HG03095 (cell line): ENCODE measurements at regions not wholly inside any gene's neighbourhood (a gene's known extent, or its start where the extent isn't known, plus 50 kb on each side); places are given as distances from the start of the nearest gene placed in this dataset.
"Not testable (repeated sequence)": the region's sequence is repeated elsewhere in the genome, so short reads cannot be mapped to it uniquely, and the experiment has no call there.

ENCODE experiments used
- ATAC-seq: cut with Tn5 transposase; IDR thresholded peaks from one replicate; pipeline ENCODE4 v1.9.1; 2021; ENCODE audit warnings: moderate library complexity; ENCODE audit not compliant: unreplicated experiment

GRCh38 chr9:66601472-66601871 is 299.1 kb upstream of the ZNF658 start:
- not testable (repeated sequence) for ATAC-seq

DNA sequence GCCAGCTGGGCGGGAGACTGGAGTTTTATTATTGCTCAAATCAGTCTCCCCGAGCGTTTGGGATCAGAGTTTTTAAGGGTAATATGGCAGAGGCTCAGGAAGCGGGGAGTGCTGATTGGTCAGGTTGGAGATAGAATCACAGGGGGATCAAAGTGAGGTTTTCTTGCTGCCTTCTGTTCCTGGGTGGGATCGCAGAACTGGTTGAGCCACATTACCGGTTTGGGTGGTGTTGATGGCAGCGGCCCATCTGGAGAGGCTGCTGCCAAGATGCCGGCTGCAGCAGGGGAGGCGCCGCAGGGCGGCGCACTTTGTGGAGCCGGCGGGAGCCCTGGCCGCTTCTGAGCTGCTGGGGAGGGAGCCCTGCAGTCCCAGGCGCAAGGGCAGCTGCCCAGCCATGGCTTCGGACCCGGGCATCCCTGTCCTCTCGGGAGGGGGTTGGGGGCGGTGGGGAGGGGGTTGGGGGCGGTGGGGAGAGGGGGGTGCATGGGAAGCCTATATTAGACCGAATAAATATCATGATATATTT is 268.9 kb upstream of the ZNF658 start:
- not testable (repeated sequence) for ATAC-seq

GRCh38 chr9:66647675-66648074 is 252.8 kb upstream of the ZNF658 start:
- ATAC-seq: not testable (repeated sequence)

DNA sequence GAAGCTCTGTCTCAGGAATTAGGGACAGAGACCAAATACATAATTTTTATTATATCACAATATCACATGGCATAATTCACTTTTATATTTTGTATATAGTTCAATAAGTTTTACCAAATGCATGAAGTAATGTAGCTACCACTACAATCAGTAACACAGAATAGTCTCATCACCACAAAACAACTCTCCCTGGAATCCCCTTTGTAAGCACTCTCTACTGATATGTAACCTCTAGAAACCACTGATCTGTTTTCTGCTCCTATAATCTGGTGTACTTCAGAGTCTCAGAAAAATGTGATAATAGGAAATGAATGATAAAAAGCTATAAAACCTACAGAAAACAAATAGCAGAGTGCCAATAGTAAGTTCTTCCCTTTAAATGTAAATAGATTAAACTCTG is 210.3 kb upstream of the ZNF658 start:
- not testable (repeated sequence) for ATAC-seq

- ATAC-seq: not testable (repeated sequence)
Observed at GRCh38 chr9:66695561-66696240, 204.8 kb upstream of the ZNF658 start.

- not testable (repeated sequence) for ATAC-seq
Observed at GRCh38 chr9:66697343-66698065, 203.0 kb upstream of the ZNF658 start.

GRCh38 chr9:66698066-66698455 is 202.5 kb upstream of the ZNF658 start:
- not testable (repeated sequence) for ATAC-seq

DNA sequence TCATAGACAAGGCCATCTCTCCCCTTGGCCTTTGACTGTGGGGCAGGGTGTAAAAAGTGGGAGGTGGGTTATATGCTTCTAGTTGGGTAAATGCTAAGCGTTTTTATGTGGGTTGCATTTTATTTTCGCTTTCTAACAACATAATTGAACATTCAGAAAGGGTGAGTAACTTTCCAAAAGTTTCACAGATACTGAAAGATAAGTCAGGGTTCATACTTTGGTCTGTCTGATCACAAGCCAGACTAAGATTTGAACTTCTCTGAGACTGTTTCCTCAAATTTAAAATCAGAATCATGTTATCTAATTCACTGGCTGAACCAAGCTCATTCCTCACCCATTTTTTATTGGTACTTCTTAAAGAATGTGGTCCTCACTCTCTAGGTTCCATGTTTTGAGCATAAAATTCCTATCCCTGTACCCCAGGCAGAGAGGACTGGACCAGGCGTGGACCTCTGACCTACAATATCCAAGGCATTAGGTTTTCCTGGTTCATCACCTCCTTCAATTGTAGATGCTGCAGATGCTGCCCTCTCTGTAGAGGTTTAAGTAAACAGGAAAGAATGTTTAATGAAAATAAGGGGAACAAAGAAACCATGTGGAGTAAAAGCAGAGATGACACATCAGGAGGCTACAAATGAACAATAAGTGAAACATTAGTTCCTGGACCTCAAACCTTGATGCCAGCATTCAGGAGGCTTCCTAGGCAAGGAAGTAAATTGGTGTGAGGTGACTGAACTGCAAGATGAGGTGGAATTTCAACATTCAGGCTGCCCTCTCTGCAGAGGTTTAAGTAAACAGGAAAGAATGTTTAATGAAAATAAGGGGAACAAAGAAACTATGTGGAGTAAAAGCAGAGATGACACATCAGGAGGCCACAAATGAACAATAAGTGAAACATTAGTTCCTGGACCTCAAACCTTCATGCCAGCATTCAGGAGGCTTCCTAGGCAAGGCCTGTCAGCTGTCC is 198.8 kb upstream of the ZNF658 start:
- not testable (repeated sequence) for ATAC-seq

DNA sequence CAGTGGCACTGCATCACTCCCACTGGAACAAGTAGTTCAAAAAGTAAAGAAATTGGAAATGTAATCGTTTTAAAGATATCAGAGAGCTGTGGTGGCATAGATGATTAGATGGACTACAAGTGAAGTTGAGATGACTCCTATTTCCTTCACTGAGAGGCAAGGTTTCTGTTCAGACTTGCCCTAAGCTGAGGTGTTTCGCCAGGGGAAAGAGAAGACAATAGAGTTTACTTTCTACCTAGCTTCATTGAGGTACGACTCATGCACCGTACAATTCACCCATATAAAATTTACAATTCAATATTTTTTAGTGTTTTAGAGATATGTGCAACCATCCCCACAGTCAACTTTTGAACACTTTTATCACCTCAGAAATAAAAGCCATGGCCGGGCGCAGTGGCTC is 189.0 kb upstream of the ZNF658 start:
- ATAC-seq: not testable (repeated sequence)

DNA sequence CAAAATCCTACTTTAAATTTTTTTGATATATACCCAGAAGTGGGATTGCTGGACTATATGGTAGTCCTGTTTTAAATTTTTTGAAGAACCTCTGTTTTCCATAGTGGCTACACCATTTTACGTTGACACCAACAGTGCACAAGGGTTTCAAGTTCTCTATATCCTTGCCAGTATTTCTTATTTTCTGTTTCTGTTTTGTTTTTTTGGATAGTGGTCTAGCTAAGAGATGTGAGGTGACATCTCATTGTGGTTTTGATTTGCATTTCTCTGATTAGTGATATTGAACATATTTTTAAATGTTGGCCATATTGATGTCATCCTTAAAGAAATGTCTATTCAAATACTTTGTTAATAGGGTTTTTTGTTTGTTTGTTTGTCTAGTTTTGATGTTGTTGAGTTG is 187.7 kb upstream of the ZNF658 start:
- peak; percentile 45 for ATAC-seq

- ATAC-seq: not testable (repeated sequence)
Observed at GRCh38 chr9:66713552-66713951, 187.0 kb upstream of the ZNF658 start.

DNA sequence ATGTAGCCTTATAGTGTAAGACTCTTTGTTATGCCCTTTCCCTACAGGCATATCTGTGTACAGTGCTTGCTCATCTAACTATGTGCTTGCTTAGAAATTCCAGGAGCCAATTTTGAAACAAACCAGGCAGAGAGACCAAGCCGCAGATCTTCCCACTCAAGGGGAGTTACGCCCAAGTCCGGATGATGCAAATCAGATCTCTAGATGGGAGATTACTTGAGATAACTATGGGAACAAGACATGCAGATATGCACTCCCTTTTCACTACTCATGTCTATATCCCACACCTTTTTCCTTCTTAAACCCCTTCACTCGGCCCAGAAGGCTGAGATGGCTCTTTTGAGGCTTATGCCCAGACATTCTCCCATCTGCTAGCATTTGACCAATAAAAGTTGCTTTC is 179.7 kb upstream of the ZNF658 start:
- ATAC-seq: not testable (repeated sequence)

- ATAC-seq: not testable (repeated sequence)
Observed at GRCh38 chr9:66727540-66727939, 173.0 kb upstream of the ZNF658 start.

- ATAC-seq: not testable (repeated sequence)
Observed at GRCh38 chr9:66736686-66737085, 163.8 kb upstream of the ZNF658 start.

- not testable (repeated sequence) for ATAC-seq
Observed at GRCh38 chr9:66738418-66738817, 162.1 kb upstream of the ZNF658 start.

DNA sequence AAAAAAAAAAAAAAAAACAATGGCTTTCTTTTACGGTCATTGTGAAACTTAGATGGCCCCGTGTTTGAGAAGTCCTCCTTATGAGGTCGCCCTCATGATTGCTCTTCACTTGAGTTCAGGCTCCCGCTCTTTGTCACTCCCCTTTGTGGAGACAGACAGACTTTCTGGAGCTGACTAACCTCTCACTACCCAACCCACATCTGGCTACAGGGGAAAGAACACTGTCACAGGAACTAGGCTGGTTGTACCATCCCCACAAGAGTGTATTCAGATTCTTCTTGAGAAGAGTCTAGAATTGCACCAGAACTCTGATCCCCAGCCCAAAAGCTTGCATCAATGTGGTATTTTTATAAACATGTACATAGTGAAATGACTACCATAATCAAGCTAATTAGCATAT is 160.4 kb upstream of the ZNF658 start:
- ATAC-seq: not testable (repeated sequence)

DNA sequence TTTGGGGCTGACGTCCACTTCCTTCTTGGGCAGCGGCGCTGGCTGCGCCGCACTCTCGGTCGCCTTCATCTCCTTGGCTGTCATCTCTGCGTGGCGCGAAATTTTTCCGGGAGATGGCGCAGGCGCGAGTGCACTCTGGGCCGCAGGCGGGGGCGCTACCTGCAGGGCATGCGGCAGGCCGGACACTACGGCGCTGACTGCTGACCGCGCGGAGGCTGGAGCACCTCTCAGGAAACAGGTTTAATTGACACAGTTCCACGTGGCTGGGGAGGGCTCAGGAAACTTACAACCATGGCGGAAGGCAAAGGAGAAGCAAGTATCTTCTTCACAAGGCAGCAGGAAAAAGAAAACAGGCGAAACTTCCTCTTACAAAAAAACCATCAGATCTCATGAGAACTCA is 154.7 kb upstream of the ZNF658 start:
- ATAC-seq: not testable (repeated sequence)

DNA sequence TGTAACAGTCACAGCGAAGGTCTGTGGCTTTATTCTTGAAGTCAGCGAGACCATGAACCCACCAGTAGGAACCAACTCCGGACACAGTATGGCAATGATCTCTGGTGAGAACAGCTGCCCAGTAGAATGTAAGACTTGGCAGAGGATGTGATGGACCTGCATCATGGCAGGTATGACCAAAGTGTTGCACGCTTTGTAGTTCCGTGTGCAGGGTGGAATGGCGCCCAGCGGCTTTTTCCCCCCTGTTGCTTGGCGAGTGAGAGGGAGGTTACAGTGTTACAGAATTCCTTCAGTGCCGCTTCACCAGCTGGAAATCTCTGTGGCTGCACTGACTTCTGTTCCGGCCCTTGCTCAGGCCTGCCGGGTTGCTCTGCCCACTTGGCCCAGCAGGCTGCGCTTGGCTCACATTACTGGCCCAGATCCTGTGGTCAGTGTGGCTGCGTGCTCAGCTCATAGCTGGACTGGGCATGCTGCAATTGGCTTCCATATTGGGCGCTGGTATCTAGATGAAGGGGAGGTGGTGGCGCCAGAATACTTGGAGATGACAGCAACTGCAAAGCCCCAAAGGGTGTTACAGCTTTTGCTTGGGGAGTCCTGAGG is 148.1 kb upstream of the ZNF658 start:
- ATAC-seq: not testable (repeated sequence)

DNA sequence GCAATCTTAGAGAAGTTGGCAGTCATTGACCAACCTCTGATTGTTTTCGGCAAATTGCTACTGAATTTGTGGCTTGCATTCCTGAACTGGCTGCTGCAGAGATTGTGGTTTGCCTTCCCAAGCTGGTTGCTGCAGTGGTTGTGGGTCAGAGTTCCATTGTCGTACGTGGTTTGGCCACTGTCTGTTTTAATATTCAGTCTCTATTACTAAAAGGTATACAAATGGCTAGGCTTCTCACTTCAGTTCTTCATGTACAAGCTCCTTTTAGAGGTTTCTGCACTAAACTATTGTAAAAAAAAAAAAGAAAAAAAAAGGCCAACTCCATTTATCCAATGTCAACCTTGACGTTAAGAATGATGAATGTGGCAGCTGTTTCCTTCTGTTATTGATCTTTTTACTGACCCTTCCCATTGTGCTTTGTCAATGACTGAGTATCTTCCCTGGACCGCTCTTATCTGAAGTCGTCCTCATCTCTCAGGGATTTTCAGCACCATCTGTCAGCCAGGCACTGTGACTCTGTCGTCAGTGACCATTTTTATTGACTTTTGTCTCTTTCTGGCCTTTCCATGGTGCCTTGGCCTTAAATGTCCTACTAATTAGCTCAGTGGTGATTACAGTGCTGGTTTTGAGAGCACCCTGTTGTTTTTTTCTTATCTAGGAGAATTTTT is 140.6 kb upstream of the ZNF658 start:
- not testable (repeated sequence) for ATAC-seq
